Neural cell (in vitro differentiated cells): ENCODE measurements at regions not wholly inside any gene's neighbourhood (a gene's known extent, or its start where the extent isn't known, plus 50 kb on each side); places are given as distances from the start of the nearest gene placed in this dataset.

Experiments
- H2AFZ ChIP-seq: fragments of 200-600, 300-800 bp; sonication (generic), shearing (Covaris generic); 2 replicates; pipeline ENCODE4 v1.6.0; 2014; ENCODE audit warnings: low read depth, mild to moderate bottlenecking, antibody characterized with exemption, low read length, moderate library complexity
- H3F3A ChIP-seq: fragments of 200-600 bp; shearing (Covaris generic); 2 replicates; pipeline ENCODE4 v1.6.1; 2016; ENCODE audit warnings: mild to moderate bottlenecking, moderate library complexity, mixed read lengths, antibody characterized with exemption, low read length; ENCODE audit not compliant: insufficient read depth, poor library complexity, severe bottlenecking
- H3K27ac ChIP-seq: fragments of 200-600, 300-800 bp; sonication (generic), shearing (Covaris generic); 2 replicates; pipeline ENCODE4 v1.5.1; 2014; ENCODE audit warnings: mild to moderate bottlenecking, low read length, moderate library complexity
- H3K27me3 ChIP-seq: fragments of 300-800, 200-600 bp; sonication (generic), shearing (Covaris generic); 2 replicates; pipeline ENCODE4 v1.6.0; 2014; ENCODE audit warnings: mild to moderate bottlenecking, low read depth, low read length, moderate library complexity; ENCODE audit not compliant: insufficient read depth
- H3K36me3 ChIP-seq: fragments of 300-800, 200-600 bp; sonication (generic), shearing (Covaris generic); 2 replicates; pipeline ENCODE4 v1.5.1; 2014; ENCODE audit warnings: mild to moderate bottlenecking, antibody characterized with exemption, low read length, moderate library complexity; ENCODE audit not compliant: insufficient read depth
- H3K4me2 ChIP-seq: fragments of 300-800, 200-600 bp; sonication (generic), shearing (Covaris generic); 2 replicates; pipeline ENCODE4 v1.6.0; 2014; ENCODE audit warnings: mild to moderate bottlenecking, low read length
- H3K4me3 ChIP-seq: fragments of 300-800, 200-600 bp; sonication (generic), shearing (Covaris generic); 2 replicates; pipeline ENCODE4 v1.5.1; 2014; ENCODE audit warnings: mild to moderate bottlenecking, low read length, moderate library complexity
- H3K79me2 ChIP-seq: fragments of 200-600 bp; shearing (Covaris generic); replicated peaks from 2 replicates; pipeline ENCODE4 v1.6.0; 2014; ENCODE audit warnings: mild to moderate bottlenecking, low read length, moderate library complexity; ENCODE audit not compliant: insufficient read depth
- H3K9ac ChIP-seq: fragments of 300-800, 200-600 bp; sonication (generic), shearing (Covaris generic); 2 replicates; pipeline ENCODE4 v1.6.1; 2016; ENCODE audit warnings: mild to moderate bottlenecking, low read length, mixed read lengths
- H3K9me2 ChIP-seq: fragments of 200-600 bp; shearing (Covaris generic); 2 replicates; pipeline ENCODE4 v1.6.1; 2016; ENCODE audit warnings: mild to moderate bottlenecking, low read length, mixed read lengths; ENCODE audit not compliant: insufficient read depth
- H3K9me3 ChIP-seq: fragments of 200-600, 300-800 bp; sonication (generic), shearing (Covaris generic); 2 replicates; pipeline ENCODE4 v1.6.1; 2016; ENCODE audit warnings: mild to moderate bottlenecking, mixed run types, low read length, moderate library complexity, mixed read lengths
- H4K20me1 ChIP-seq: fragments of 200-600 bp; shearing (Covaris generic); 2 replicates; pipeline ENCODE4 v1.6.1; 2016; ENCODE audit warnings: mild to moderate bottlenecking, mixed run types; ENCODE audit not compliant: insufficient read depth
- CTCF ChIP-seq: fragments of 450-650 bp; IDR thresholded peaks from 2 replicates; pipeline ENCODE4 v1.5.1; 2014; ENCODE audit warnings: antibody characterized with exemption, mild to moderate bottlenecking, moderate library complexity; ENCODE audit not compliant: poor library complexity, severe bottlenecking
- EP300 ChIP-seq: fragments of 450-650 bp; conservative IDR thresholded peaks from 2 replicates; pipeline ENCODE4 v1.6.1; 2014; ENCODE audit warnings: antibody characterized with exemption, mild to moderate bottlenecking, moderate library complexity; ENCODE audit not compliant: poor library complexity, severe bottlenecking
- EZH2 ChIP-seq: fragments of 200-600, 300-800 bp; shearing (Covaris generic), sonication (generic); IDR thresholded peaks from 2 replicates; pipeline ENCODE4 v1.6.1; 2014; ENCODE audit warnings: antibody characterized with exemption, low read length, borderline replicate concordance, mild to moderate bottlenecking; ENCODE audit not compliant: insufficient read depth, poor library complexity, severe bottlenecking
- MXI1 ChIP-seq: fragments of 450-650 bp; conservative IDR thresholded peaks from 2 replicates; pipeline ENCODE4 v1.6.1; 2014; ENCODE audit warnings: antibody characterized with exemption, mild to moderate bottlenecking; ENCODE audit not compliant: poor library complexity, severe bottlenecking
- POLR2AphosphoS5 ChIP-seq: IDR thresholded peaks from 2 replicates; pipeline ENCODE4 v1.6.1; 2012
- RAD21 ChIP-seq: fragments of 450-650 bp; conservative IDR thresholded peaks from 2 replicates; pipeline ENCODE4 v1.6.1; 2014; ENCODE audit warnings: antibody characterized with exemption, mild to moderate bottlenecking, moderate library complexity
- REST ChIP-seq: IDR thresholded peaks from 2 replicates; pipeline ENCODE4 v1.6.1; 2012; ENCODE audit warnings: borderline replicate concordance
- SMC3 ChIP-seq: fragments of 450-650 bp; conservative IDR thresholded peaks from 2 replicates; pipeline ENCODE4 v1.6.1; 2014; ENCODE audit warnings: antibody characterized with exemption, mild to moderate bottlenecking, moderate library complexity; ENCODE audit not compliant: poor library complexity
- TAF1 ChIP-seq: IDR thresholded peaks from 2 replicates; pipeline ENCODE4 v1.6.1; 2012; ENCODE audit warnings: low read depth

GRCh38 chrX:20507901-20508620 is 241.4 kb upstream of the RPS6KA3 start:
- H3K27ac ChIP-seq: no peak overlapping the region
- H2AFZ ChIP-seq: no peak overlapping the region
- no peaks in the 10 kb centered on the region for H4K20me1 ChIP-seq
- no peaks in the 10 kb centered on the region for H3K9me3 ChIP-seq
- H3K36me3 ChIP-seq: no peaks in the 10 kb centered on the region
- H3K9me2 ChIP-seq: no peaks in the 10 kb centered on the region
- no peaks in the 10 kb centered on the region for H3F3A ChIP-seq
- H3K4me3 ChIP-seq: no peak overlapping the region
- no peaks in the 10 kb centered on the region for H3K27me3 ChIP-seq
- H3K79me2 ChIP-seq: no peaks in the 10 kb centered on the region
- no peak overlapping the region for H3K9ac ChIP-seq
- H3K4me2 ChIP-seq: no peak overlapping the region
- no peak for TF ChIP-seq EP300
- no peak for TF ChIP-seq CTCF
- no peak for TF ChIP-seq POLR2AphosphoS5
- no peak for TF ChIP-seq RAD21
- TF ChIP-seq SMC3: no peak
- no peak for TF ChIP-seq REST
- TF ChIP-seq MXI1: no peak
- TF ChIP-seq TAF1: no peak
- TF ChIP-seq EZH2: no peak

GRCh38 chrX:20506739-20507138 is 240.0 kb upstream of the RPS6KA3 start:
- no peak overlapping the region for H3K9ac ChIP-seq
- no peak overlapping the region for H3K27ac ChIP-seq
- TF ChIP-seq EZH2 (no peak), TAF1 (no peak), EP300 (no peak), RAD21 (no peak), REST (no peak), MXI1 (no peak), POLR2AphosphoS5 (no peak), CTCF (no peak), SMC3 (no peak)
- no peaks in the 10 kb centered on the region for H3K27me3 ChIP-seq
- no peaks in the 10 kb centered on the region for H3K79me2 ChIP-seq
- no peak overlapping the region for H3K4me3 ChIP-seq
- H3K9me2 ChIP-seq: no peaks in the 10 kb centered on the region
- no peak overlapping the region for H2AFZ ChIP-seq
- no peaks in the 10 kb centered on the region for H4K20me1 ChIP-seq
- no peaks in the 10 kb centered on the region for H3K9me3 ChIP-seq
- H3K4me2 ChIP-seq: no peak overlapping the region
- no peaks in the 10 kb centered on the region for H3K36me3 ChIP-seq
- H3F3A ChIP-seq: no peaks in the 10 kb centered on the region
